B cell (primary cell): ENCODE measurements at regions not wholly inside any gene's neighbourhood (a gene's known extent, or its start where the extent isn't known, plus 50 kb on each side); places are given as distances from the start of the nearest gene placed in this dataset.

Source experiments
- CTCF ChIP-seq: fragments of 200-600 bp; IDR thresholded peaks from one replicate; pipeline ENCODE4 v1.8.0; 2022; ENCODE audit warnings: antibody characterized with exemption, mild to moderate bottlenecking
- EZH2 ChIP-seq: IDR thresholded peaks from 2 replicates; pipeline ENCODE4 v1.6.1; 2012; ENCODE audit warnings: borderline replicate concordance, low read depth, mild to moderate bottlenecking, moderate library complexity, low read length; ENCODE audit not compliant: insufficient read depth, poor library complexity, severe bottlenecking

- no peak for TF ChIP-seq EZH2
- TF ChIP-seq CTCF, result no peak
Observed at GRCh38 chr4:95644417-95644816, 95.6 kb upstream of the UNC5C start.
